ENCODE measurements at regions not wholly inside any gene's neighbourhood (a gene's known extent, or its start where the extent isn't known, plus 50 kb on each side); places are given as distances from the start of the nearest gene placed in this dataset.

DNA sequence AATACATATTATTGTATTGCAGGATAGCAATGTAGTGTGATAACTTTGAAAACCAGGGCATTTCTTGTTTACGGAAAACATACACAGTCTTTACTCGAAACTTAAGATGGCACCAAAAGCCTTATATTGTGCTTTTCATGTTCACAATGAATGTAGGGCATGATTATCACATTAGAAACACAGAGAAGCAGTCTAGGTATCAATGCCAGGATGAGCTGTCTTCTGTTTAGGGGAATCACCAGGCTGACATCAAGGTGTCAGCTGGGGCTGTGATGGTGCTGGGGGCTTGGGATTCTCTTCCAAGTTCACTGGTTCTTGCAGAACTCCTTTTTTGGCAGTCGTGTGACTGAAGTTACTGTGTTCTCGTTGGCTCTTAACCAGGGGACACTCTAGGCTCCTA lies 1067.3 kb downstream of the FLRT2 start:
- Mint-ChIP-seq H3K4me1 (ENCODE audit: low read depth, unreplicated experiment) (no peaks in the 10 kb centered on the region), H3K36me3 (ENCODE audit: unreplicated experiment) (no peaks in the 10 kb centered on the region), H3K27me3 (ENCODE audit: unreplicated experiment) (no peaks in the 10 kb centered on the region), H3K4me3 (ENCODE audit: unreplicated experiment) (no peak overlapping the region), H3K9me3 (ENCODE audit: unreplicated experiment) (no peaks in the 10 kb centered on the region), H3K27ac (ENCODE audit: unreplicated experiment) (no peak overlapping the region)
- DNase-seq = no peak
- TF ChIP-seq, protein P1, sequence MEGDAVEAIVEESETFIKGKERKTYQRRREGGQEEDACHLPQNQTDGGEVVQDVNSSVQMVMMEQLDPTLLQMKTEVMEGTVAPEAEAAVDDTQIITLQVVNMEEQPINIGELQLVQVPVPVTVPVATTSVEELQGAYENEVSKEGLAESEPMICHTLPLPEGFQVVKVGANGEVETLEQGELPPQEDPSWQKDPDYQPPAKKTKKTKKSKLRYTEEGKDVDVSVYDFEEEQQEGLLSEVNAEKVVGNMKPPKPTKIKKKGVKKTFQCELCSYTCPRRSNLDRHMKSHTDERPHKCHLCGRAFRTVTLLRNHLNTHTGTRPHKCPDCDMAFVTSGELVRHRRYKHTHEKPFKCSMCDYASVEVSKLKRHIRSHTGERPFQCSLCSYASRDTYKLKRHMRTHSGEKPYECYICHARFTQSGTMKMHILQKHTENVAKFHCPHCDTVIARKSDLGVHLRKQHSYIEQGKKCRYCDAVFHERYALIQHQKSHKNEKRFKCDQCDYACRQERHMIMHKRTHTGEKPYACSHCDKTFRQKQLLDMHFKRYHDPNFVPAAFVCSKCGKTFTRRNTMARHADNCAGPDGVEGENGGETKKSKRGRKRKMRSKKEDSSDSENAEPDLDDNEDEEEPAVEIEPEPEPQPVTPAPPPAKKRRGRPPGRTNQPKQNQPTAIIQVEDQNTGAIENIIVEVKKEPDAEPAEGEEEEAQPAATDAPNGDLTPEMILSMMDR (IDR thresholded peaks at IDR 0.05; ENCODE audit: partially characterized antibody, unreplicated experiment) = no peak

DNA sequence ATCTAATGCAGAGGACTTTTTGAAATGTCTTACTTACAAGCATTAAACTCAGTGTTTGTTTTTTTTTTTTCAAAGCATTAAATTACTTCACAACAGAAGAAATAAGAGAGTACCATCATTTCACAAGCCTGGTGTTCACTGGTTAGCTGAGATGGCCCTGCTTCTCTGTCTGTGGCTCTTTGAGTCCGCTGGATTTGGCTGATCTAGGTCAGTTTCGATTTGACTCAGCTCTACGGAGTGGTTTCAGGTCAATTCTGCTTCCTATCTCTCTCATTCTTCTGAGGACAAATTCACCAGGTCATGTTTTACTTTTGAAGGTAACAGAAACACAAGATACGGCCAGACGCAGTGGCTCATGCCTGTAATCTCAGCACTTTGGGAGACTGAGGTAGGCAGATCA lies 1066.1 kb downstream of the FLRT2 start:
- Mint-ChIP-seq H3K9me3 (ENCODE audit: unreplicated experiment) (no peaks in the 10 kb centered on the region), H3K27me3 (ENCODE audit: unreplicated experiment) (no peaks in the 10 kb centered on the region), H3K36me3 (ENCODE audit: unreplicated experiment) (no peaks in the 10 kb centered on the region), H3K4me1 (ENCODE audit: low read depth, unreplicated experiment) (no peaks in the 10 kb centered on the region), H3K4me3 (ENCODE audit: unreplicated experiment) (no peak overlapping the region), H3K27ac (ENCODE audit: unreplicated experiment) (no peak overlapping the region)
- TF ChIP-seq, protein P1 (IDR thresholded peaks at IDR 0.05; ENCODE audit: partially characterized antibody, unreplicated experiment) = no peak
- DNase-seq = no peak

DNA sequence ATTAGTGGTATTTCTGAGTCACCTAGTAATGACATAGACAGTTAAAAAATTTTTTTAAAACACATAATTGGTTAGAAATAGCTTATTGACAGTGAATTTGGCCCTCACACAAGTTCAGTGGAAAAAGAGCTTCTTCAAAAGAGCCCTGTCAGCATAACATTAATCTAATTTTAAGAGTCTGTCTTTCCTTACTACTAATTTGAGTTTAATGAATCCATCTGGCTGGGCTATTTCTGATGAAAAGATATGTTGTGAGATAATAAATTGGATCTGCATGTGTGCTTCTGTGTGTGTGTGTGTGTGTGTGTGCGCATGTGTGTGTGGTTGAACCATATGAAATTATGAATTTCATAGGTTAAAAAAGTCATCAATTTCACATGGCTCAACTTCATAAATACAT lies 1045.2 kb downstream of the FLRT2 start:
- H3K9me3 Mint-ChIP-seq (ENCODE audit: unreplicated experiment) = no peaks in the 10 kb centered on the region
- no peaks in the 10 kb centered on the region for H3K4me1 Mint-ChIP-seq (ENCODE audit: low read depth, unreplicated experiment)
- H3K27me3 Mint-ChIP-seq (ENCODE audit: unreplicated experiment) = no peaks in the 10 kb centered on the region
- TF ChIP-seq, protein P1 (IDR thresholded peaks at IDR 0.05; ENCODE audit: partially characterized antibody, unreplicated experiment) = no peak
- no peak overlapping the region for H3K4me3 Mint-ChIP-seq (ENCODE audit: unreplicated experiment)
- H3K27ac Mint-ChIP-seq (ENCODE audit: unreplicated experiment) = no peak overlapping the region
- no peak for DNase-seq
- no peaks in the 10 kb centered on the region for H3K36me3 Mint-ChIP-seq (ENCODE audit: unreplicated experiment)

DNA sequence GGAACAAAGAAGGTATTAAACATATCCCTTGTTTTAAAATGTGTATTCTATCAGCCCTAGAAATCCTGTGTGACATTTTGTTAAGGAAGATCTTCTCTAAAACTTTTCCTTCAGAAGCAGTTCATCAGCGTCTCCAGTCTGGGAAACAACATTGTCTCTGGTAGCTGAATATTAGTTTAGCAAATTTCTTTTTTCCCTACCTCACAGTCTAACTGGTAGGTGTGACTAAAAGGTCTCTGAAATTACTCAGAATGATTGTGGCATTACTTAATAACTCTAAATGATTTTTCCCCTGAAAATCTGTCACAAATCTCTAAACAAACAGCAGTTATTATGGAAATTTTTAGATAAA lies 1044.8 kb downstream of the FLRT2 start:
- Mint-ChIP-seq H3K27ac (ENCODE audit: unreplicated experiment) (no peak overlapping the region), H3K36me3 (ENCODE audit: unreplicated experiment) (no peaks in the 10 kb centered on the region), H3K9me3 (ENCODE audit: unreplicated experiment) (no peaks in the 10 kb centered on the region), H3K27me3 (ENCODE audit: unreplicated experiment) (no peaks in the 10 kb centered on the region), H3K4me1 (ENCODE audit: low read depth, unreplicated experiment) (no peaks in the 10 kb centered on the region), H3K4me3 (ENCODE audit: unreplicated experiment) (no peak overlapping the region)
- TF ChIP-seq, protein P1 (IDR thresholded peaks at IDR 0.05; ENCODE audit: partially characterized antibody, unreplicated experiment) = no peak
- DNase-seq = no peak

DNA sequence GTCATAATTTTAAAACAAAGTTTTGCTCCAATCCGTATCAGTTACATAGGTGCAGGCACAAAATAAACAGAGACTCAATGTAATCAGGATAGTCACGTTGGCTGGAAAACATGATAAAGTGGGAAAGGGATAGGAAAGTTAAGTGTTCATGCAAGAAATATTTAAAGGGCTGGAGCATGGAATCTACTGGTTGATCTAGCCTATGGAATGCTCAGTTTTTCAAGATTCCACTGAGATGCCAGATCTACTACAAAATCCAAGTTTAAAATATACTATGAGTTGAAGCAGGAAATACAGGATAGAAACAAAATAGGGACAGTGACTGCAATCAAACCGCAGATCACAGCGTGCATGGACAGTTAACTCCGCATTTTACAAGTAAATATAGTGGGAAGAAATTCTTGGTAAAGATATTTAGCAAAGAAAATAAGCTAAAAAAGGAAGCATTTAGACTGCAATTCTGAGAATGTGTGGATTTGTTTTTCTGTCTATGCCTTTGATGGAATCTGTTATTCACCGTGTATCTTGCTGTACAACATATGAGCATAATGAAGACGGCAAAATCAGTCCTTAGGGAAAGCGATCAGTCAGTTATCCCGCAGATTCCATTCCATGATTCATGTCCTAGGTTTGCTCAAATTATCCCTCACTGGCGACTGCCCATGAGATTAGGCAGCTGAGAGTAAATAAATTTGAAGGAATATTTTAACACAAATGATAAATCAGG lies 1044.3 kb downstream of the FLRT2 start:
- TF ChIP-seq, protein P1 (IDR thresholded peaks at IDR 0.05; ENCODE audit: partially characterized antibody, unreplicated experiment) = no peak
- no peaks in the 10 kb centered on the region for H3K4me1 Mint-ChIP-seq (ENCODE audit: low read depth, unreplicated experiment)
- H3K4me3 Mint-ChIP-seq (ENCODE audit: unreplicated experiment) = no peak overlapping the region
- no peak overlapping the region for H3K27ac Mint-ChIP-seq (ENCODE audit: unreplicated experiment)
- H3K27me3 Mint-ChIP-seq (ENCODE audit: unreplicated experiment) = no peaks in the 10 kb centered on the region
- no peaks in the 10 kb centered on the region for H3K9me3 Mint-ChIP-seq (ENCODE audit: unreplicated experiment)
- DNase-seq = no peak
- no peaks in the 10 kb centered on the region for H3K36me3 Mint-ChIP-seq (ENCODE audit: unreplicated experiment)

Data from glutamatergic neuron (in vitro differentiated cells).